Activated T-cell treated with anti-CD3 and anti-CD28 coated beads for 48 hours (primary cell): ENCODE measurements at regions not wholly inside any gene's neighbourhood (a gene's known extent, or its start where the extent isn't known, plus 50 kb on each side); places are given as distances from the start of the nearest gene placed in this dataset.
A peak's percentile ranks its signal among the peaks of the same experiment; 100 is the strongest.

Experiments used
- DNase-seq: peaks from one replicate; pipeline ENCODE4 v3.0.0-alpha.2; 2020; ENCODE audit warnings: low read depth

DNA sequence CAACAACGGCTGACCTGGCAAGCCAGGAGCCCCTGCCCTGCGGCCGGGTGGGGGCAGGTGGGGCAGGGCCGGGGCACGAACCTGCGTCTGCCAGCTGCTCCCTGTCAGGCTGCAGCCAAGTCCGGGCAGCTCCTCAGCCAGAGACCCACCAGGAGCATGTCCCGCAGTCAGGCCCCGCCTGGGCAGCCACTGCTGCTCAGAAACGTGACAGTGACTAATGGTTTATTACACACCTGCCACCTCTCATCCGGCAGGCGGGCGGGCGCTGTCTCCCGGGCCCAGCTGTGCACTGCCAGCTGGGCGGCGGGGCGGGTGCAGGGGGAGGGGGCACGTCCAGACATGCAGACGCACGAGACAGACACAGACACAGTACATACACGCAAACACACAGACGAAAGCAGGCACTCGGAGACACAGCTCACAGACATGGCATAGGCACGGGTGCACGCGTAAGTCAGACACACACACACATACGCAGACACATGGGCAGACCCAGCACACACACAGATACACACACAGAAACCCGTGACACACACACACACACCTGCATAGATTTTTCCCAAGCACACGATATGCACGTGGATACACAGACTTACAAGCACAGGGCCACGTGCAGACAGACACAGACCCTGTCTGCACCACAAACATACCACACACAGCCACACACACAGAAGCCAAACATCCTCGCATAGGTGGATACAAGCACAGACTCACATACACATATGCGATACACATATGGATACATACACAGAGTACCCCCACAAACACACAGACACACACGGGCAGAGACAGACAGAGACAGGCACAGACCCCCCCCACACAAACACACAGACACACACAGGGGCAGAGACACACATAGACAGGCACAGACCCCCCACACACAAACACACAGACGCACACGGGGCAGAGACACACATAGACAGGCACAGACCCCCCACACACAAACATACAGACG is 248.3 kb upstream of the CIBAR2 start:
- no peak for DNase-seq

DNA sequence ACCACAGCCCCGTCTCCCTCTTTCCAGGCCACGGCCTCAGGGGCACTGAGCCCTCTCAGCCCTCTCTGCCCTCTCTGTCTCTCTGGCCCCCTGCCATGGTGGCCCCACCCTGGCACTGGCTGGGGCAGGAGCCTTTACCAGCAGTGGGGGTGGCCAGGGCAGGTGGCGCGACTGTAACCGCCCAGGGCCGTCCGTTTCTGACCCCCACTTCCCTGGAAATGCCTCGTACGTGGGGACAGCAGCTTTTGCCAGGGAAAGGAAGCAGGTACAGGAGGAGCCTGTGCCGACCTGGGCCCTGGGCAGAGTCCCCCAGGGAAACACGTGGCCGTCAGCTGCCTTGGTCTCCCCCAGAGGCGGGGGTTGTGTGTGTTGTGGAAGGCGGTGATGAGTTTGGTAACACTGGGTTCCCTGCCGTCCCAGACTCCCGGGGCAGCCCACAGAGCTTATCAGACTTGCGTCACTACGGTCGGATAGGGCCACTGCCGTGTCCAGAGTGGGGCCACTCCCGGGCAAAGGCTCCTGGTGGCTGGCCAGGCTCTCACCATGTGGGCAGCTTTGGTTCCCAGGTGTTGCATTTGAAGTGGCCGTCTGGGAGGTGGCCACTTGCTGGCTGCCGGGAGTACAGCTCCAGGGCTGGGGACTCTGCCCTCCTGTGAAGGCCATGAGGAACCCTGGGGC is 249.3 kb upstream of the CIBAR2 start:
- DNase-seq: no peak

DNA sequence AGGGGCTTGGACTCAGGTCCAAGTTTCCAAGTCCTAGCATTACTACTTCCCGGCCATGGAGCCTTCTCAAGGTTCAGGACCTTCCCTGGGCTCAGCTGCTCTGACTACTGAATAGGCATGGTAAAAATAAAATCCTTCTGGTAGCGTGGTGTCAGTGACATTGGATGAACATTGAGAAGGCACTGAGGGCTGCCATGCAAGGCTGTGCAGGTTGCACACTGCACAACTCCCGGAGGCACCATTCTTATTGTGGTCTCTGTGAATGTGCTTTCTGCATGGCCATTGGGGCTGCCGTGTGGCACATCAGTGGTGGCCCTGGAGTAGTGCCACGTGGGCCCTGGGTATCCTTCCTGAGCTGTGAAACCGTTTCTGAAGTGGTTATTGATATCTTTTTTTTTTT is 250.2 kb upstream of the CIBAR2 start:
- no peak for DNase-seq

DNA sequence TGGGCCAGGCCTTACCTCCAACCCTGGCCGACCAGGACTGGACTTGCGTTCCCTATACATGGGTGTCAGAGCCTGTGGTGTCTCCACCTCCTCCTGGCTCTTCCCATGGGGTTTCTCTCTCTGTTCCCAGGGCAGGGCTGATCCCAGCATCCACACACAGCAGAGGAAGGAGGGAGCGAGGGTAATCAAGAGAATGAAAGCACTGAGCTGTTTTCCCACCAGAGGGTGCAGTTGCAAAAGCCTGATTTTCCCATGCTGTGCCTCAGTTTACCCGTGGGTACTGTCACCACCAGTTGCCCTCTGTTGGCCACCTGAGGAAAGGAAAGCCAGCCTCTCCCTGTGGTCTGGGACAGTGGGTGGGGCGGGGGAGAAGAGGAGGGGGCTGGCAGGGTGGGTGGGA is 249.7 kb upstream of the GSE1 start:
- no peak for DNase-seq

DNA sequence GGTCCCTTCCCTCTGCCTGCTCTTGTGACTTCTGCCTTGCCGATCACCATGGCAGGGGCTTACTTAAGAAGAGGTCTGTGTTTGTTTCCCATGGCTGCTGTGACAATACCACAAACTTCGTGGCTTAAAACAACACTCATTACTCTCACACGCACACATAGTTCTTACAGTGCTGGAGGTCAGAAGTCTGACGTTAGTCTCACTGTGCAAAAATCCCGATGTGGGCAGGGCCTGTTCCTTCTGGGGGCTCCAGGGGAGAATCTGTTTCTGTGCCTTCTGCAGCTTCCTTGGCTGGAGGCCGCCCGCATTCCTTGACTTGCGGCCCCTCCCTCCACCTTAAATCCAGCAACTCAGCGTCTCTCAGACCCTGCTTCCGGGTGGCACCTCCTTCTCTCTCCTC is 249.2 kb upstream of the GSE1 start:
- no peak for DNase-seq

DNA sequence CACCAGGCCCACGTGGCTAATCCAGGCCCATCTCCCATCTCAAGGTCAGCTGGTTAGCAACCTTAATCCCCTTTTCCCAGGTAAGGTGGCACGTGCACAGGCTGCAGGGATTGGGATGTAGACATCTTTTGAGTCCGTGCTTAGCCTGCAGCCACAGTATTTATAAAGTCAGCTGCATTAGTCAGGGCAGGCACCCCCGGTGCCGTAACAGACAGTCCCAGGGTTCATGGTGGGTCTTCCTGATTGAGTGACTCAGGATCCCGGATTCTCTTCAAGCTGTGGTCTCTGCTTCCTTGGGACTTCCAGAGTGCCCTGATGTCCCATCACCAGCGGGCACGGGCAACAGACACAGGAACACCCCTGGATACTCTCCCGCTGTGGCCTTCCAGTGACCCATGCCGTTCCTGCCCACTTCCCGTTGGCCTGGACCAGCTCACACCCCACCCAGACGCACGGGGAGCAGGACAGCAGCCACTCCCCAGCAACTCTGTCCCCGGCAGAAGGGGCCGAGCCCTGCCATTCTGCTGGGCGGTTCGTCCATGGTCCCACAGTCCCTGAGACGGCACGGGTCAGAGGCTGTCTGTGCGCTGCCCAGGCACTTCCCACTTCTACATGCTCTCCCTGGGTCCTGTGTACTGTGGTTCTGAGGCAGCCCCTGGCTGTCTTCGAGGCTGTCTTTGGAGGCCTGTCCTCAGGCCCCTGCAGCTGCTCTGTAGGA is 248.6 kb upstream of the GSE1 start:
- DNase-seq: no peak

DNA sequence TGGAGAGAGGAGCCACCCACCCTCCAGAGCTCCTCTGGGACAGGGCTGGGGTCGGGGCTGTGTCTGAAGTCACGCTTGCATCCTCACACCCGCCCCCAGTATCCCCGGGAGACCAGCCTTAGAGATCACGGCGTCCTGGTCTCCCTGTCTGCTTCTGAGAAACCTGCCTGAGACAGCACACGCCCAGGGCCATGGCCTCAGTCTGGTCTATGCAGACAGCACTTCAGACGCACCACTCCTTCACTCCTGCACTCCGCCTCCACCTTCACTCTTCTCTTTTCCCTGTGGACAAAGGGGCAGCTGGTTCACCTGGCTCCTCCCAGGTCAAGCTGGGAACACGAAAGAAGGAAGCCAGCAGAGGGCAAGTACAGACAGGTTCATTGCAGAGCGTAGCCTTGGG is 248.0 kb upstream of the GSE1 start:
- DNase-seq: no peak

DNA sequence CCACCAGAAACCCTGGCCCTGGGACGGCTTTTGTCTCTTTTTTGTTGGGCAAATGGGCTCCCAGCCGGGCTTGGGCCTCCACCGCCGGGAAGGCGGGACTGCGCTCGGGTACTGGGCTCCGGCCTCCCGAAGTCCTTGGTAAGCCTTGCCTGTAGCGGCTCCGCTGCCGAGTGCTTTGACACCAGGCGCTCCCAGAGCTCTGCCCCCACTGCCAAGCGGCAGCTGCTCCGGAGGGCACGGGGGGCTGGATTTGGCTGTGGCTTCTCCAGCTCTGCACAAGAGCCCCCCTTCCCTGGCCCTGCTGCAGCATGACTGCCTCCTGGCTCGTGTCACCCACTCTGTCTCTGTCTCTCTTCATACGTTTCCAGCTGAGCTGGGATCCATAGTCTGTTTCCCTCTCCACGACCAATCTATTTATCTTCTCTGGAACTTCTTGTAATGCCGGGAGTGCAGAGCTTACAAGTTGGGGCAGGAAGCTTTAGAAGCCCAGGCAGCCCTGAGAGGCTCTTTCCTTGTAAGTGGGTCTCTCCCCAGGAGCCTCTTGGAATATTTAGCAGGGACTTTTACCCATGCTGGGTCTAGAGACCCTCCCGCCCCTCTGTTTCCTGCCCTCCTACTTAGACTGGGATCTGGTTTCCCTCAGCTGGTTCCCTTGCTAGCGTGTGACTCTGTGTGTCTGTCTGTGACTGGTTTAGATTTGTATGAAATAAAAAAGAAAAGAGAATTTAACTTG is 246.9 kb upstream of the GSE1 start:
- no peak for DNase-seq

DNA sequence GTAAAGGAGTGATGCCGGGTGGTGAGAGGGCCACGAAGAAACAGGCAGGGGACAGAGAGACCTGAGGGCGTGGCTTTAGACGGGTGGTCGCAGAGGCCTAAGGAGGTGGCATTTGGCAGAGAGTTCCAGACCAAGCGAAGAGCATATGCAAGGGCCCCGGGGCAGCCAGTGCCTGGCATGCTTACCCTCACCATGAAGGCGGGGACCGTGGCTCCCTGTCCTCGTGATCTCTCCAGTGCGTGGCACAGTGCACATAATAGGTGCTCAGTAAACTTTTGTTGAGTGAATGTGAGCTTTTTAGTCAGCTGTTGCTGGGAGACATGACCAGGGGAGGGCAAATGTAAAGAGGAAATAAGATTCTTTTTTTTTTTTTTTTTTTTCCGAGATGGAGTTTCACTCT is 245.6 kb upstream of the GSE1 start:
- DNase-seq: no peak

DNA sequence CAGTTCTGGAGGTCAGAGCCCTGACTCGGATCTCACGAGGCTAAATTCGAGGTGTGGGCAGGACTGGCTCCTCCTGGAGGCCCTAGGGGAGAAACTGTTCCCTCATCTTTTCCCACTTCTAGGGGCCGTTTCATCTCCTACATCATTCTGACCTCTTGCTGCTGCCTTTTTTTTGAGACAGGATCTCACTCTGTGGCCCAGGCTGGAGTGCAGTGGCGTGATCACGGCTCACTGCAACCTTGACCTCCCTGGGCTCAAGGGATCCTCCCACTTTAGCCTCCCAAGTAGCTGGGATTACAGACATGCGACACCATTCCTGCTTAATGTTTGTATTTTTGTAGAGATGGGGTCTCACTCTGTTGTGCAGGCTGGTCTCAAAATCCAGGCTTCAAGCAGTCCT is 244.1 kb upstream of the GSE1 start:
- no peak for DNase-seq

DNA sequence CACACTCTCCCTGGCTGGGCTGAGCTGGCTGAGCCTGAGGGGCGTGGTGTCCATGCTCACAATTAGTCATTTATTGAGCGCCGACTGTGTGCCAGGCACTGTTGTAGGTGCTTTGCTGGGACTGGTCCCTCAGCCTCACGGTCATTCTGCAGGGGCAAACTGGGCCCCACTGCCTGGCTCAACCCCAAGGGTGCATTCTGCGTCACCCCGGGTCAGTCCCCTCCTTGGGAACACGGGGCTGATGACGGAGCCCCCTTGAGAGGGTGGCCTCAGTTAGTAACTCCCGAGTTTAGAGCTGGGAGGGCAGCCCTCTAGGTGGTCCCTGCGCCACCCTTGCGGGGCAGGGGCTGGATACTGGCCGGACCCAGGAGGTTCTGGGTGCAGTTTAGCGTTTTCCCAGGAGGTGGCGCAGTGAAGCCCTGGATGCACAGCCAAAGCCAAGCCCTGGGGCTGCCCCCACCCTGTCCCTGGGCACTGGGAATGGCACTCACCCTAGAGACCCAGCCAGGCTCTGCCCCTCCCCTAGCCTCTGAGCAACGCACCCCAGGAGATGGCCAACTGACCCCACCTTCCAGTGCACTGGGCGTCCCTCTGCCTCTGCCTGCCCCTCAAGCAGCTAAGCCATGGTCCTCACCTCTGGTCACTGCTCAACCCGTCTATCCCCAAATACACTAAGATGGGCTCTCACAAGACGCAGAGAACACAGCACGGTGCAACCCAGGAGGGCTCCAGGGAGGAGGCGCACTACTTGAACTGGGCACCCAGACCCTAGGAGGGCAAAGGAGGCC is 243.2 kb upstream of the GSE1 start:
- DNase-seq: peak; percentile 44

DNA sequence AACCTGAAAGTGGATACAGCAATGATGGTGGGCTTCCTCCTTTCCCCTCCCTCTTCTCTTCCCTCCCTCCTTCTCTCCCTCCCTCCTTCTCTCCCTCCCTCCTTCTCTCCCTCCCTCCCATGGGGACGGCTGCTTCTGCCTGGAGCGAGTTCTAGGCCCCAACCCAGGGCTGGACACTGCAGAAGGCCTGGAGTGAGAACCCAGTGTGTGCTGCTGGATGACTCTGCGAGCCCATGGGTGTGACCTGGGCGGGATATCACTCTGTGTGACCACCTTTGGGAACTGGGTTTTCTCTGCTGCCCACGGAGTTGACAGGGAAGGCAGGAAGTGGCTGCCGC is 242.6 kb upstream of the GSE1 start:
- DNase-seq: no peak

DNA sequence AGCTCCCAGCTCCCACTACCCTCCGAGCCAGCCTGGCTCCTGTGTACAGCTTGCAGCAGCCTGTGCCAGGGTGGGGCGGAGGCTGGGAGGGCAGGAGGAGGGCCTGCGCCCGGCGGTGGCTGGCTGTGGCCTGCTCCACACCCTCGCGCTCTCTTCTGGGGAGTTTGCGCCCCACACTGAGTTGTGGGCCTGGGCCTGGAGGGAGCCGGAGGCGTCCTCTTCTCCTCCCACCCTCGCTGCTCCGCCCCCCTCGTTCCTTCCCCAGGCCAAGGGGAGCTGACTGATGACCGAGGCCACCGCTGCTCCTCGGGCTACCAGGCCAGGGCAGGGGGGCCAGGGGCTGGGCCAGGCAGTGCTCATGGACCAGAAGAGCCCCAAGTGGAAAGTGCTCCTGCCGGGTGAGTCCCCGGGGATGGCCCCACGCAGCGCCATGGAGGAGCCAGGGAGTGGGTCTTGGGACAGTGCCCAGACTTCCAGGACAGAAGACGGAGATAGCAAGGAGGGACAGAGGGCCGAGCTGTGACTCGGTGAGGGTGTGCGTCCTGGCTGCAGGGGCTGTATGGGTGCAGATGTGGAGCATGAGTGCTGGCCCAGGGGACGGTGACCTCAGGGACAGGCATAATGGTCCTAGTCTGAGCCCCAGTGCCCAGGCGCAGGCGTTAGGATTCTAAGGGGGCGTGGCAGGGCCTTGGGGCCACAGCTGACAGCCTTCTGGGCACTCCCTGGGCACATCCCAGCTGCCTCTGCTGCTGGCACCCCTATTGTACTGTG is 242.1 kb upstream of the GSE1 start:
- no peak for DNase-seq

DNA sequence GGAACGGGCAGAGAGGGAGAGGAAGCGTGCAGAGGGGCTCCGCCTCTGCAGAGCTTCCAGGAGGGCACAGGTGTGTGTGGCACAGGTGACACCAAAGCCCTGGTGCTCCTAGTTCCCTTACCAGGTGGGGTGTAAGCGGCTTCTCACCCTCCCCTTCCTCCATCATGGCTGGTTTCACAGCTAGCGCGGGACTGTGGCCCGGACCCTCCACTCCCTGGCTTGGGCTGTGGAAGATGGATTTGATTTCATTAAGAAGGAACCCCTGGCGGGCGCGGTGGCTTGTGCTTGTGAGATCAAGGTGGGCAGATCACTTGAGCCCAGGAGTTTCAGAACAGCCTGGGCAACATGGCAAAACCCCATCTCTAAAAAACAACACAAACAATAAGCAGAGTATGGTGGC is 241.2 kb upstream of the GSE1 start:
- DNase-seq: no peak

DNA sequence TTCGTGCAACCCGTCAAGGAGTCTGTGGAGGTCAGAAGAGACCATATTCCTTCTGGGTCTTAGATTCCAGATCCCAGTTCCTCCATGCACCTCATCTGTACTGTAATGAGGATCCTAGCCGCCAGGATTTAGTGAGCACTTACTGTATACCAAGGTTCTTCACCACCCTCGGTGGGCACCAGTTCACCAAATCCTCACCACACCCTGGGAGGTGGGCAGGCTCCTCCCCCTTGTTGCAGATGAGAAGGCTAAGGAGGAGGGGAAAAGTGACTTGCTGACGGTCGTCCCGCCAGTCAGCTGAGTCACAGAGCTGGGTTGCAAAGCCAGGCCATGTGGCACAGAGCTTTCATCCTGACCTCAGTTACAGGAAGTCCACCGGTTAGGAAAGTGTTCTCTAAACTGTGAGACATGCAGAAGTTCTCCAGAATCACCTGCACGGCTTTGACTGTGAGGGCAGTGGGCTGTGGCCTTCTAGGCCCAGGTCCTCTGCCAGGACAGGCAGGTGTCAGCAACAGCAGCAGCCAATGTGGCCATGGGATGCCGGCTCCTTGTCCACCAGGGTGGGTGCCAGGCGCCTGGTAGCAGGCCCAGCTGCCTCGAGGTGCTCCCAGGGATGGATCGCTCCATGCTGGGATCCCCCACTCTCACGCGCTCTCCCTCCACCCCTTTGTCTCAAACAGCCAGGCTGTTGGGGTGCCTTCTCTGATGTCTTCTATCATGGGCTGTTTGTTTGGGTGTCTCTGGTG is 240.3 kb upstream of the GSE1 start:
- peak; percentile 46 for DNase-seq

DNA sequence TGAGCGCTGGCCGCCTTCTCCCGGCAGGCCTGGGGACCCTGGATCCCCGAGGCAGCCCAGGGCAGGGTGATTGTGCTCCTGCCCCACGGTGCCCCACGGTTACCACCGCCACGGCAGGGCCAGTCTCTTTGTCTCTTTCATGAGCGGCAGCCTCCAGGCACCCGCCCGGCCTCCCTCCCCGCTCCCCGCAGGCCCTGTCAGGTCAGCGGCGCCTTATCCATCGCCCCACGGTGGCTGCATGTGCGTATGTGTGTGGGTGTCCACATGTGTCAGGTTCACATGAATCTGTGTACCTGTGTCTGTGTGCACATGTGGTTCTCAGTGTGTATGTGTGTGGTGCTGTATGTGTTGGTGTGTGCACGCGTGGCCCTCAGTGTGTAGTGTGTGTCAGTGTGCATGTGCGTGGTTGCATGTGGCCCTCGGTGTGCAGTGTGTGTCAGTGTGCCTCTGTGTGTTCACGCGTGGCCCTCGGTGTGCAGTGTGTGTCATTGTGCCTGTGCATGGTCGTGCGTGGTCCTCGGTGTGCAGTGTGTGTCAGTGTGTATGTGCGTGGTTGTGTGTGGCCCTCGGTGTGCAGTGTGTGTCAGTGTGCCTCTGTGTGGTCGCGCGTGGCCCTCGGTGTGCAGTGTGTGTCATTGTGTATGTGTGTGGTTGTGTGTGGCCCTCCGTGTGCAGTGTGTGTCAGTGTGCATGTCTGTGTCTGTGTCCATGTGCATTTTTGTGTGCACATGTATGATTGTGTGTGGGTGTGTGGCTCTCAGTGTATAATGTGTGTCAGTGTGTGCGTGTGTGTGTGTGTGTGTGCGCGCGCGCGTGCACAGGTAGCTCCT is 239.2 kb upstream of the GSE1 start:
- no peak for DNase-seq

DNA sequence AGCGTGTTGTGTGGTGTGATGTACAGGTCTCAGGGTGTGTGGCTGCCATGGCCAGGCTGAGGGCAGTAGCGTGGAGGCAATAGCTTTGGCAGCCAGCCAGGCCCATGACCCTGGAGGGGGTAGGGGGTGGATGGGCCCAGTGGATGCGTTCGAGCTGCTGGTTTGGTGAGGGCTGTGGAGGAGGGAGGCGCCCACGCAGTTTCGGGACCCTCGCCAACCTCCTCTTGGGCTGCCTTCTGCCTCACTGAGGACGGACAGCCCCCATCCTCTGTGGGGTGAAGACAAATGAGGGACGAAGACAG is 238.6 kb upstream of the GSE1 start:
- no peak for DNase-seq

DNA sequence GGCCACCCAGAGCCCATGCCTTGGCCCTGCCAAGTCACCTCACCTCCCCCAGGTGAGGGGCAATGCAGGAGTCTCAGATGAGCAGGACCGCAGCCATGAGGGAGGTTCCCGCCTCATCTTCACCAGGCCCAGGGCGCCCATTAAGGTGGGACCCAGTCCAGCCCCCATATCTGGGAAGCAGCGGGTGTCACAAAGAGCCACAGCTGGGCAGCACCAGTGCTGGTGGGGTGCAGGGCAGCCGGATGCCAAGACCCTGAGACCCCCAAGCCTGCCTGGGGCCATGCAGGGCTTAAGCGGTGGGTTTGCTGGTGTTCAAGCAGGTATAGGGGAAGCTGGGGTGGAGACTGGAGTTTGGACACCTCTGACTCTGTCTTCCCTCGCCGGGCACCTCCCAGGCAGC is 237.8 kb upstream of the GSE1 start:
- DNase-seq: no peak
